ENCODE measurements at regions not wholly inside any gene's neighbourhood (a gene's known extent, or its start where the extent isn't known, plus 50 kb on each side); places are given as distances from the start of the nearest gene placed in this dataset.

DNA sequence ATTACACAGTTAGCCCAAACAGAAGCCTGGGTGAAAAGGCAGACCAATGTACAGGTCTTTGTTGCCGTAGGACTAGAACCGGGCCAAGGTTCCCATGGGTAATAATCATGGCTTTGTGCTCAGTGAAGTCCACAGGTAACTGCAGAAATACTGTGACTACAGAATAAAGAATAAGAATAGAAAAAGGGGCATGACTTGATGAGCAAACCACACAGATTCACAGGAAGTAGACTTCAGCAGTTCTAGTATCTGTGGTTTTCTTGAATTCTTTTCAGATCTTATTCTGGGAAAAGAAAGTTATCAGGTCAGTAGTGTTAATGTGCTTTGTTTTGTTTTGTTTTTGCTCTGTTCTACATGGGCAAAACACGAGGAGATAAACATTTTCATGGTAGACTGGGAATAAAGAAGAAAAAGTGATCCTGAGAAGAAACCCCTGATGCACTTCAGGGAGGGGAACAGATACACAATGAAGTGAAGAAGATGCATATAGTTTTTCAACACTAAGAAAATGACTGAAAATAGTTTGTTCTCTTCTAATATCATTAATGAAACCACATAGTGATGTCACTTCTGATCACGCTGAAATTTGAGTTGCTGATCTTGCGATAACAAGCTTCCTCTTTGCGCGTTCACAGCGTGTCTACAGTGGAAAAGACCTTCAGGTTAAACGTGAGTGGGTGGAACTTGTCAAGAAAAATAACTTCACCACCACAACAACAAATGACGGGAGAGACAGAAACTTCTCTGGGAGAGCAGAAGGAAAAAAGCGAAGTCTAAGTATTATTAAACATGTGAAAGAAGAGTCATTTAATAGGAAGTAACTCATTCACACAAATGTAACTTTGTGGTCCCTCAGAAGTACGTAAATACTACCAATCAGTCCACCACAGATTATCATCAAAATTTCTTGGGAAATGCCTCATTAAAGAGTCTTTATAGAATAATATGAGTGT, 315.8 kb upstream of the SATB1 start:
- Histone ChIP-seq H3K36me3 (no peaks in the 10 kb centered on the region), H3K27me3 (no peaks in the 10 kb centered on the region), H3K9me3 (no peaks in the 10 kb centered on the region), H3K27ac (no peak overlapping the region), H3K4me3 (no peak overlapping the region), H3K4me1 (no peaks in the 10 kb centered on the region)
- intact Hi-C loops (cut with DNase I) = no loop called here
- TF ChIP-seq, protein P1, sequence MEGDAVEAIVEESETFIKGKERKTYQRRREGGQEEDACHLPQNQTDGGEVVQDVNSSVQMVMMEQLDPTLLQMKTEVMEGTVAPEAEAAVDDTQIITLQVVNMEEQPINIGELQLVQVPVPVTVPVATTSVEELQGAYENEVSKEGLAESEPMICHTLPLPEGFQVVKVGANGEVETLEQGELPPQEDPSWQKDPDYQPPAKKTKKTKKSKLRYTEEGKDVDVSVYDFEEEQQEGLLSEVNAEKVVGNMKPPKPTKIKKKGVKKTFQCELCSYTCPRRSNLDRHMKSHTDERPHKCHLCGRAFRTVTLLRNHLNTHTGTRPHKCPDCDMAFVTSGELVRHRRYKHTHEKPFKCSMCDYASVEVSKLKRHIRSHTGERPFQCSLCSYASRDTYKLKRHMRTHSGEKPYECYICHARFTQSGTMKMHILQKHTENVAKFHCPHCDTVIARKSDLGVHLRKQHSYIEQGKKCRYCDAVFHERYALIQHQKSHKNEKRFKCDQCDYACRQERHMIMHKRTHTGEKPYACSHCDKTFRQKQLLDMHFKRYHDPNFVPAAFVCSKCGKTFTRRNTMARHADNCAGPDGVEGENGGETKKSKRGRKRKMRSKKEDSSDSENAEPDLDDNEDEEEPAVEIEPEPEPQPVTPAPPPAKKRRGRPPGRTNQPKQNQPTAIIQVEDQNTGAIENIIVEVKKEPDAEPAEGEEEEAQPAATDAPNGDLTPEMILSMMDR (IDR thresholded peaks at IDR 0.05) = no peak
- TF ChIP-seq POLR2A (IDR thresholded peaks at IDR 0.05) (no peak), EP300 (IDR thresholded peaks at IDR 0.05) (no peak), POLR2AphosphoS5 (IDR thresholded peaks at IDR 0.05) (peak in 1 of 4 donors; percentile 18)
- DNase-seq = no peak
- 53 to 83% methylated on average over 12 of the region's 12 CpGs for WGBS, 2 donors

DNA sequence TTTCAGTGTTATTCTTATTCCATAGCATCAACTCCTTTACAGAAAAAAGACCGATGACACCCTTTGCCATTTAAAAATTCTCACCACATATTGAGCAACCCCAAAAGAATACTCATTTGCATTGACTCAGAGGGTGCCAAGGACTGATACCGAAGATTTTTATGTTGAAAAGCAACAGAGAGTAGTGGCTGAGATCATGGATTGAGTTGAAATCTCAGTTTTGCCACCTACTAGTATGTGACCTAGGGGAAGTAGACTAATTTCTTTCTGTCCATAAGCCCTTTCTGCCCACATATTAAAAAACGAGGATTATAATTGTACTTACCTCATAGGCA, 313.9 kb upstream of the SATB1 start:
- Histone ChIP-seq H3K4me1 (no peaks in the 10 kb centered on the region), H3K4me3 (no peak overlapping the region), H3K9me3 (no peaks in the 10 kb centered on the region), H3K36me3 (no peaks in the 10 kb centered on the region), H3K27ac (no peak overlapping the region), H3K27me3 (no peaks in the 10 kb centered on the region)
- DNase-seq = no peak
- intact Hi-C loops (cut with DNase I) = no loop called here
- TF ChIP-seq EP300 (IDR thresholded peaks at IDR 0.05) = no peak
- no peak for TF ChIP-seq POLR2AphosphoS5 (IDR thresholded peaks at IDR 0.05)
- WGBS, 2 donors = 78 to 81% methylated on average over 3 of the region's 3 CpGs

DNA sequence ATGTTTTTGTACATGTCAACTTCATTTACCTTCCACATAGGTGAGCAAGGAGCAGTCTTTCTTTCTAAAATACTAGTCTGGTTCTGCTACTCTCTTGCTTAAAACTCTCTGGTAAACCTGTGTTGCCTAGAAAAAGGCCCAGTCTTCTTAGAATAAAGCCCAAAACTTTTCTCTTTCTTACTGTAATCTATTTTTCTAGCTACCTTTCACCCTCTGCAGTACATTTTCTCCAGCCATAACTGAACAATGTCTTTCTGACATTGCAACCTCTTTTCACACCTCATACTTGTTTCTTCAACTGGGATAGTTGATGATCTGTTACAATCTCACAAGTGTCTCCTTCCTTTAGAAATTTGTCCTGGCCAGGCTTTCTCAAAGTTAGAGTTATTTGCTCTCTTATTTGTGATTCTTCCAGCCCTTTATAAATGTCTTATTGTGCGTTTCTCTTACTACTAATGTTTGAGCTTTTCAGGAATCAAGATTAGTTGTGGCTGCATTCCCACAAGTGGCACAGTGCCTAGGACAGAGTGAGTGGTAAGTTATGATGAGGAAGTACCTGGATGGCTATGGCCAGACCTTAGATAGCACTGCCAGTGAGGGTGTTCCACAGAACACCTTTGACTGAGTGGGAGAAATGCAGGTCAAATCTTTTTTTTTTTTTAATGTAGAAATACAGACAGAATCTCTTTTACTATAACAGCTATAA, 313.4 kb upstream of the SATB1 start:
- Histone ChIP-seq H3K9me3 (no peaks in the 10 kb centered on the region), H3K4me1 (no peaks in the 10 kb centered on the region), H3K27me3 (no peaks in the 10 kb centered on the region), H3K4me3 (no peak overlapping the region), H3K36me3 (no peaks in the 10 kb centered on the region), H3K27ac (no peak overlapping the region)
- 88 to 90% methylated on average over 1 of the region's 1 CpG for WGBS, 2 donors
- TF ChIP-seq POLR2AphosphoS5 (IDR thresholded peaks at IDR 0.05) (no peak), POLR2A (IDR thresholded peaks at IDR 0.05) (no peak), EP300 (IDR thresholded peaks at IDR 0.05) (no peak)
- TF ChIP-seq, protein P1 (IDR thresholded peaks at IDR 0.05) = no peak
- no peak for DNase-seq
- intact Hi-C loops (cut with DNase I) = no loop called here

DNA sequence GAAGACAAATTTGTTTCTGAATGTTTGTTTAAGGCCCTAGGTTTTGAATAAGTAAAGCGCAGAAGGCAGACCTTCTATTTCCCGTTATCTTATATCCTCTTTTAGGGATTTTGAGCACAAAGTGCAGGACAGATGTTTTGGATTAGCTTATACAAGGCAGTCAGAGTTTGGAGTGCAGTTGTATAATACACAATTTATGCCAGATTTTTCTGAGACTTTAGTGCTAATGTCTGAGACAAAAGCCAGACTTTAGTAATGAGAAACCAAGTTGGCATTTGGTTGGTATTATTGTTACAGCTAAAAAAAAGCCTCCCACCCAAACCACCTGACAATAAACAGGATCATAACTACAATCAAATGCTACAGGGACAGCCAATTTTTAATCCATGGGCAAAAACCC, 309.9 kb upstream of the SATB1 start:
- intact Hi-C loops (cut with DNase I) = no loop called here
- WGBS, 2 donors = 86 to 89% methylated on average over 2 of the region's 2 CpGs
- DNase-seq = no peak
- Histone ChIP-seq H3K36me3 (no peaks in the 10 kb centered on the region), H3K4me3 (no peak overlapping the region), H3K27me3 (no peaks in the 10 kb centered on the region), H3K27ac (no peak overlapping the region), H3K9me3 (no peaks in the 10 kb centered on the region), H3K4me1 (no peaks in the 10 kb centered on the region)
- no peak for TF ChIP-seq POLR2A (IDR thresholded peaks at IDR 0.05)
- TF ChIP-seq, protein P1 (IDR thresholded peaks at IDR 0.05) = no peak
- TF ChIP-seq POLR2AphosphoS5 (IDR thresholded peaks at IDR 0.05) = no peak
- TF ChIP-seq EP300 (IDR thresholded peaks at IDR 0.05) = no peak

DNA sequence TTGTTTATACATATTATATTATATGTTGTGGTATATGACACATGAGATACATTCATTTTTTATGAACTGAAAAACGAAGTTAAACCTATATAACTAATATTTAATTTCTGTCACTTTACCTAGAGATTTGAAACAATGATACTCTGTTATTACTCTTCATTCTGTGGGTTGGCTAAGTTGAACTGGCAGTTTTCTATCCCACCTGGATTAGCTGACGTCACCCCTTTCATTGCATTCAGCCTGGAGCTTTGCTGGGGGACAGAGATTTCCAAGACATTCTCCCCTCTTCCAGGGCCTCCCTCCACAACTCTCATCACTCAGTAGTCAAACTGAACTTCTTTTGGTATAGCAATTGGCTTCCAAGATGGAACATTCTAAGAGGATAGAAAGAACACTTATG, 309.2 kb upstream of the SATB1 start:
- WGBS, 2 donors = 89 to 91% methylated on average over 2 of the region's 2 CpGs
- no peaks in the 10 kb centered on the region for H3K27me3 ChIP-seq
- no peak overlapping the region for H3K4me3 ChIP-seq
- no peak overlapping the region for H3K27ac ChIP-seq
- H3K36me3 ChIP-seq = no peaks in the 10 kb centered on the region
- TF ChIP-seq POLR2AphosphoS5 (IDR thresholded peaks at IDR 0.05) = no peak
- TF ChIP-seq, protein P1 (IDR thresholded peaks at IDR 0.05) = no peak
- no peak for TF ChIP-seq EP300 (IDR thresholded peaks at IDR 0.05)
- no peak for TF ChIP-seq POLR2A (IDR thresholded peaks at IDR 0.05)
- intact Hi-C loops (cut with DNase I) = no loop called here
- no peaks in the 10 kb centered on the region for H3K9me3 ChIP-seq
- H3K4me1 ChIP-seq = no peaks in the 10 kb centered on the region
- DNase-seq = no peak

Measured in sigmoid colon (tissue), 6 donors.